Ovary (tissue), 3 donors: ENCODE measurements at regions not wholly inside any gene's neighbourhood (a gene's known extent, or its start where the extent isn't known, plus 50 kb on each side); places are given as distances from the start of the nearest gene placed in this dataset.

Source experiments
- CTCF ChIP-seq, 3 donors: fragments of 450-650 bp in 2 of 3; fragments of 200-600 bp in 1 of 3; IDR thresholded peaks; one replicate each; pipeline versions ENCODE4 v1.5.1 to v1.8.0; 2016 to 2022; ENCODE audit warnings: antibody characterized with exemption in 3 of 3, mild to moderate bottlenecking in 1 of 3
- POLR2A ChIP-seq: fragments of 450-650 bp; IDR thresholded peaks from one replicate; pipeline ENCODE4 v1.6.1; 2017; ENCODE audit warnings: antibody characterized with exemption, mild to moderate bottlenecking, moderate library complexity
- donor health status: DM: no; HTN: no; CAD: no.

GRCh38 chr6:142500250-142500786 lies 198.5 kb downstream of the ADGRG6 start:
- TF ChIP-seq CTCF (IDR thresholded peaks at IDR 0.05) (no peak), POLR2A (no peak)
